ENCODE measurements at regions not wholly inside any gene's neighbourhood (a gene's known extent, or its start where the extent isn't known, plus 50 kb on each side); places are given as distances from the start of the nearest gene placed in this dataset.

- no peak overlapping the region for H3K4me3 ChIP-seq (ENCODE audit: low read depth, low read length)
- TF ChIP-seq, protein P1, sequence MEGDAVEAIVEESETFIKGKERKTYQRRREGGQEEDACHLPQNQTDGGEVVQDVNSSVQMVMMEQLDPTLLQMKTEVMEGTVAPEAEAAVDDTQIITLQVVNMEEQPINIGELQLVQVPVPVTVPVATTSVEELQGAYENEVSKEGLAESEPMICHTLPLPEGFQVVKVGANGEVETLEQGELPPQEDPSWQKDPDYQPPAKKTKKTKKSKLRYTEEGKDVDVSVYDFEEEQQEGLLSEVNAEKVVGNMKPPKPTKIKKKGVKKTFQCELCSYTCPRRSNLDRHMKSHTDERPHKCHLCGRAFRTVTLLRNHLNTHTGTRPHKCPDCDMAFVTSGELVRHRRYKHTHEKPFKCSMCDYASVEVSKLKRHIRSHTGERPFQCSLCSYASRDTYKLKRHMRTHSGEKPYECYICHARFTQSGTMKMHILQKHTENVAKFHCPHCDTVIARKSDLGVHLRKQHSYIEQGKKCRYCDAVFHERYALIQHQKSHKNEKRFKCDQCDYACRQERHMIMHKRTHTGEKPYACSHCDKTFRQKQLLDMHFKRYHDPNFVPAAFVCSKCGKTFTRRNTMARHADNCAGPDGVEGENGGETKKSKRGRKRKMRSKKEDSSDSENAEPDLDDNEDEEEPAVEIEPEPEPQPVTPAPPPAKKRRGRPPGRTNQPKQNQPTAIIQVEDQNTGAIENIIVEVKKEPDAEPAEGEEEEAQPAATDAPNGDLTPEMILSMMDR (IDR thresholded peaks at IDR 0.05; ENCODE audit: low read depth, low read length), result no peak
- DNase-seq (ENCODE audit: low read depth, low spot score), result no peak
- in situ Hi-C loops (cut with HindIII; ENCODE audit: low sequenced_read_pairs), result no loop called here
These were observed 183.4 kb upstream of the NR3C1 start for GRCh38 chr5:143586781-143587362.

DNA sequence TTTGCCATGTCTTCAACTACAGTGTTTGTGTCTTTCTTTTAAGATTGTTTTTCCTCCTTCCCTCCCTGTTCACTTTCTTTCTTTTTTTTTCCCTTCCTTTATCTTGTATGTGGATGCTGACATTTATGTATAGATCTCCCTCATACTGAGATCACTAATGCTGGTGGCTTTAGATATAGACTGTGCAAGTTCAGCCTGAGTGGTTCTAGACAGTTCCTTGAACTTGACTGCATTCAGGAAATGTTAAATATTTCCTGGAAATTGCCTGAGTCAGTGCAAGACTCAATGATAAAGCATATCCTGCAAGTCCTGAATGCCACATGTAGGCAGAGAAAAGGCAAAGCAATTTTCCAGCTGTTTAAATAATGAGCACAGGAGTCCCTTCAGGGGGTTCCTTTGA lies 182.5 kb upstream of the NR3C1 start:
- in situ Hi-C loops (cut with HindIII; ENCODE audit: low sequenced_read_pairs), result no loop called here
- DNase-seq (ENCODE audit: low read depth, low spot score), result no peak
- TF ChIP-seq, protein P1 (IDR thresholded peaks at IDR 0.05; ENCODE audit: low read depth, low read length), result no peak
- no peak overlapping the region for H3K4me3 ChIP-seq (ENCODE audit: low read depth, low read length)

GRCh38 chr5:143583409-143583808 lies 179.9 kb upstream of the NR3C1 start:
- H3K4me3 ChIP-seq (ENCODE audit: low read depth, low read length), result no peak overlapping the region
- TF ChIP-seq, protein P1 (IDR thresholded peaks at IDR 0.05; ENCODE audit: low read depth, low read length), result no peak
- DNase-seq (ENCODE audit: low read depth, low spot score), result no peak
- in situ Hi-C loops (cut with HindIII; ENCODE audit: low sequenced_read_pairs), result no loop called here

GRCh38 chr5:143582869-143583268 lies 179.4 kb upstream of the NR3C1 start:
- TF ChIP-seq, protein P1 (IDR thresholded peaks at IDR 0.05; ENCODE audit: low read depth, low read length), result no peak
- DNase-seq (ENCODE audit: low read depth, low spot score), result no peak
- in situ Hi-C loops (cut with HindIII; ENCODE audit: low sequenced_read_pairs), result no loop called here
- no peak overlapping the region for H3K4me3 ChIP-seq (ENCODE audit: low read depth, low read length)

DNA sequence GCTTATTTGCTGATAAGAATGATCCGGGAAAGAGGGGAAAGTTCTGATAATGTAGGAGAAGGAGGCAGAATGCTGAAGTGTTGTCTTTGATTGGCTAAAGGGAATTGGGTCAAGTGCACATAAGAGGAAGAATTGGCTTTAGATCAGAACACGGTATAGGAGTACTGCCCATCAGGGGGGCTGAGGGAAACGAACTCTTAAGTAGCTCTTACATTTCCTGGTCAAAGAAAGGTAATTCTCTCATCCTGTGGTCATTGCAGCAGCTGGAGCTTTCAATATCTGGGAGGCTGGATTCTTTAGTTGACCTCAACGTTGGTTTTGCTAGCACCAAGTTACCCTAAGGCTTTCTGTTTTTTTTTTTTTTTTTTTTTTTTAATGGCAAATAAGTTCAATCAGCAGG lies 178.7 kb upstream of the NR3C1 start:
- no peak overlapping the region for H3K4me3 ChIP-seq (ENCODE audit: low read depth, low read length)
- TF ChIP-seq, protein P1 (IDR thresholded peaks at IDR 0.05; ENCODE audit: low read depth, low read length), result no peak
- DNase-seq (ENCODE audit: low read depth, low spot score), result no peak
- in situ Hi-C loops (cut with HindIII; ENCODE audit: low sequenced_read_pairs), result no loop called here

GRCh38 chr5:143581649-143582048 lies 178.2 kb upstream of the NR3C1 start:
- H3K4me3 ChIP-seq (ENCODE audit: low read depth, low read length), result no peak overlapping the region
- TF ChIP-seq, protein P1 (IDR thresholded peaks at IDR 0.05; ENCODE audit: low read depth, low read length), result no peak
- in situ Hi-C loops (cut with HindIII; ENCODE audit: low sequenced_read_pairs), result no loop called here

GRCh38 chr5:143581147-143581546 lies 177.7 kb upstream of the NR3C1 start:
- in situ Hi-C loops (cut with HindIII; ENCODE audit: low sequenced_read_pairs), result no loop called here
- no peak overlapping the region for H3K4me3 ChIP-seq (ENCODE audit: low read depth, low read length)
- TF ChIP-seq, protein P1 (IDR thresholded peaks at IDR 0.05; ENCODE audit: low read depth, low read length), result no peak
- no peak for DNase-seq (ENCODE audit: low read depth, low spot score)

More at GRCh38 chr5:143581649-143582048, 178.2 kb upstream of the NR3C1 start:
- DNase-seq (ENCODE audit: low read depth, low spot score), result no peak
